GM12865 (cell line): ENCODE measurements at regions not wholly inside any gene's neighbourhood (a gene's known extent, or its start where the extent isn't known, plus 50 kb on each side); places are given as distances from the start of the nearest gene placed in this dataset.

Source experiments
- DNase-seq: peaks from one replicate; pipeline ENCODE4 v3.0.0; 2010; ENCODE audit warnings: low read depth
- H3K4me3 ChIP-seq: 2 replicates; pipeline ENCODE4 v1.5.1; 2011; ENCODE audit warnings: mild to moderate bottlenecking, low read depth, low read length, control low read depth
- CTCF ChIP-seq: IDR thresholded peaks from 2 replicates; pipeline ENCODE4 v1.5.1; 2011; ENCODE audit warnings: low read length, control low read depth, low read depth, inconsistent platforms; ENCODE audit not compliant: insufficient read depth; ENCODE audit errors: missing control alignments

GRCh38 chr17:14604591-14605266 lies 303.8 kb downstream of the HS3ST3B1 start:
- H3K4me3 ChIP-seq = no peak overlapping the region
- no peak for TF ChIP-seq CTCF
- DNase-seq = no peak

GRCh38 chr17:14596224-14596623 lies 295.3 kb downstream of the HS3ST3B1 start:
- no peak for TF ChIP-seq CTCF
- no peak overlapping the region for H3K4me3 ChIP-seq
- DNase-seq = no peak

- no peak for DNase-seq
- TF ChIP-seq CTCF = no peak
Observed at GRCh38 chr17:14595656-14596055, 294.8 kb downstream of the HS3ST3B1 start.

GRCh38 chr17:14594690-14595089 lies 293.8 kb downstream of the HS3ST3B1 start:
- TF ChIP-seq CTCF = no peak
- DNase-seq = no peak
- H3K4me3 ChIP-seq = no peak overlapping the region

More at GRCh38 chr17:14595656-14596055, 294.8 kb downstream of the HS3ST3B1 start:
- no peak overlapping the region for H3K4me3 ChIP-seq

- DNase-seq = no peak
- TF ChIP-seq CTCF = no peak
- H3K4me3 ChIP-seq = no peak overlapping the region
Observed at GRCh38 chr17:14593956-14594355, 293.1 kb downstream of the HS3ST3B1 start.

- H3K4me3 ChIP-seq = no peak overlapping the region
- TF ChIP-seq CTCF = no peak
- no peak for DNase-seq
Observed at GRCh38 chr17:14590459-14591250, 289.8 kb downstream of the HS3ST3B1 start.
